Mesothelial cell of epicardium (in vitro differentiated cells): ENCODE measurements at regions not wholly inside any gene's neighbourhood (a gene's known extent, or its start where the extent isn't known, plus 50 kb on each side); places are given as distances from the start of the nearest gene placed in this dataset.

Experiments
- DNase-seq, 2 experiments: peaks; one replicate each; pipeline ENCODE4 v3.0.0; 2021; ENCODE audit warnings: low spot score in 2 of 2; ENCODE audit not compliant: unreplicated experiment in 2 of 2
- H3K27ac Mint-ChIP-seq: 2 replicates; pipeline ENCODE4 v1.8.0; 2021; ENCODE audit warnings: mixed read lengths
- H3K27me3 Mint-ChIP-seq: 2 replicates; pipeline ENCODE4 v1.8.0; 2021; ENCODE audit warnings: low read depth, mixed read lengths
- H3K36me3 Mint-ChIP-seq: 2 replicates; pipeline ENCODE4 v1.8.0; 2021; ENCODE audit warnings: mixed read lengths
- H3K4me1 Mint-ChIP-seq: 2 replicates; pipeline ENCODE4 v1.8.0; 2021; ENCODE audit warnings: mixed read lengths
- H3K4me3 Mint-ChIP-seq: 2 replicates; pipeline ENCODE4 v1.8.0; 2021; ENCODE audit warnings: mild to moderate bottlenecking, moderate library complexity, mixed read lengths
- H3K9me3 Mint-ChIP-seq: 2 replicates; pipeline ENCODE4 v1.8.0; 2021; ENCODE audit warnings: mixed read lengths
- TF ChIP-seq, protein P1 (sequence below): fragments of 200-600 bp; sonication (generic); IDR thresholded peaks from one replicate; pipeline ENCODE4 v1.5.0; 2021; ENCODE audit warnings: antibody characterized with exemption; ENCODE audit not compliant: unreplicated experiment

DNA sequence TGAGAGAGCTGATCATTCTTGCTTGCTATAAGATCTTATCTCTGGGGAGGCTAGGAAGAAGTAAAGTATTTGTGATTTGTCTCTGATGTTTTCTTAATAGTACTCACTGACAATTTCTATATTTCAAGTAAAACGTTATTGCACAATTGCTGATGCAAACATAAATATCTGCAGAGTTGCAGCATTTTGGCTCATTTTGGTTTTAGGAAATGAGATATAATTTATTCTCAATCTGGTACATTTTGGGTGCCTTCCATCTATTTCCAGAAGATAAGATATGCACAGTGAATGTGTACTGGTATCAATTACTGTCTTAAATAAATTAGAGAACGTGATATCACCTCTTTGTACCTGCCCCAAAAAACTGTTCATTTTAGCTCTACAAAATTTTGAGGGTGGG, 1431.5 kb downstream of the BRINP3 start:
- Mint-ChIP-seq H3K4me1 (no peaks in the 10 kb centered on the region), H3K4me3 (no peak overlapping the region), H3K27me3 (peaks cover 3% of the 10 kb centered on the region), H3K27ac (no peak overlapping the region), H3K9me3 (no peaks in the 10 kb centered on the region), H3K36me3 (no peaks in the 10 kb centered on the region)
- TF ChIP-seq, protein P1, sequence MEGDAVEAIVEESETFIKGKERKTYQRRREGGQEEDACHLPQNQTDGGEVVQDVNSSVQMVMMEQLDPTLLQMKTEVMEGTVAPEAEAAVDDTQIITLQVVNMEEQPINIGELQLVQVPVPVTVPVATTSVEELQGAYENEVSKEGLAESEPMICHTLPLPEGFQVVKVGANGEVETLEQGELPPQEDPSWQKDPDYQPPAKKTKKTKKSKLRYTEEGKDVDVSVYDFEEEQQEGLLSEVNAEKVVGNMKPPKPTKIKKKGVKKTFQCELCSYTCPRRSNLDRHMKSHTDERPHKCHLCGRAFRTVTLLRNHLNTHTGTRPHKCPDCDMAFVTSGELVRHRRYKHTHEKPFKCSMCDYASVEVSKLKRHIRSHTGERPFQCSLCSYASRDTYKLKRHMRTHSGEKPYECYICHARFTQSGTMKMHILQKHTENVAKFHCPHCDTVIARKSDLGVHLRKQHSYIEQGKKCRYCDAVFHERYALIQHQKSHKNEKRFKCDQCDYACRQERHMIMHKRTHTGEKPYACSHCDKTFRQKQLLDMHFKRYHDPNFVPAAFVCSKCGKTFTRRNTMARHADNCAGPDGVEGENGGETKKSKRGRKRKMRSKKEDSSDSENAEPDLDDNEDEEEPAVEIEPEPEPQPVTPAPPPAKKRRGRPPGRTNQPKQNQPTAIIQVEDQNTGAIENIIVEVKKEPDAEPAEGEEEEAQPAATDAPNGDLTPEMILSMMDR, result no peak
- no peak for DNase-seq

DNA sequence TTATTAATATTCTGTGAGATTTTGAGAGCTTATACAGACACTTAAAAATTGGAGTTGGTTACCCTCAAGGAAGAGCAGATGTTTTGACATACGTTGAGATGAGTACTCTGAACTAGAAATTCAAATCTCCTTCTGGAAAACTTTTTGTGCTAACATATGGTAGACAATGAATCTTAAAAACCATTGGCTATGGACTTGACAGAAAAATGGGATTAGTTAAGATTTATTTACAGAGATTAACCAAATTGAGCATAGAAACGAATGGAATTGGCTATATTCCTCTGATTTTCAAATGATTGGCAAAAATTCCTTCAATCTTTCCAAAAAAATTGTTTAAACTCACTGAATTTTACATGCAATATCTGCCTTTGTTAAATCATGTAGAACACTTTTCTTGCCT, 1392.9 kb downstream of the BRINP3 start:
- DNase-seq, result no peak
- TF ChIP-seq, protein P1, result no peak
- Mint-ChIP-seq H3K4me3 (no peak overlapping the region), H3K9me3 (no peaks in the 10 kb centered on the region), H3K27ac (no peak overlapping the region), H3K4me1 (no peaks in the 10 kb centered on the region), H3K36me3 (no peaks in the 10 kb centered on the region), H3K27me3 (peaks cover 9% of the 10 kb centered on the region)

DNA sequence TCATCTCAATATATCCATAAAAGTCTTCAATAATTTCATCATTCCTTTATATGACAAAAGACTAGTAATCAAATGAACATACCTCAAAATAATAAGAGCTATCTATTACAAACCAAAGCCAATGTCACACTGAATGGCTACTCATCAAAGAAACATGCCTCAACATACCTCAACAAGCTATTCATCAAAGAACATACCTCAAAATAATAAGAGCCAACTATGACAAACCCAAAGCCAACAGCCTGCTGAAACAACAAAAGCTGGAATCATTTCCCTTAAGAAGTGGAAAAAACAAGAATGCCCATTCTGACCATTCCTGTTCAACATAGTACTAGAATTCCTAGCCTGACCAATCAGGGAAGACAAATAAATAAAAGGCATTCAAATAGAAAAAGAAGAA, 1373.7 kb downstream of the BRINP3 start:
- H3K4me3 Mint-ChIP-seq, result no peak overlapping the region
- H3K4me1 Mint-ChIP-seq, result no peaks in the 10 kb centered on the region
- peaks cover 31% of the 10 kb centered on the region for H3K9me3 Mint-ChIP-seq
- H3K27ac Mint-ChIP-seq, result no peak overlapping the region
- no peak for DNase-seq
- TF ChIP-seq, protein P1, result no peak
- H3K27me3 Mint-ChIP-seq, result peaks cover 14% of the 10 kb centered on the region
- H3K36me3 Mint-ChIP-seq, result no peaks in the 10 kb centered on the region

DNA sequence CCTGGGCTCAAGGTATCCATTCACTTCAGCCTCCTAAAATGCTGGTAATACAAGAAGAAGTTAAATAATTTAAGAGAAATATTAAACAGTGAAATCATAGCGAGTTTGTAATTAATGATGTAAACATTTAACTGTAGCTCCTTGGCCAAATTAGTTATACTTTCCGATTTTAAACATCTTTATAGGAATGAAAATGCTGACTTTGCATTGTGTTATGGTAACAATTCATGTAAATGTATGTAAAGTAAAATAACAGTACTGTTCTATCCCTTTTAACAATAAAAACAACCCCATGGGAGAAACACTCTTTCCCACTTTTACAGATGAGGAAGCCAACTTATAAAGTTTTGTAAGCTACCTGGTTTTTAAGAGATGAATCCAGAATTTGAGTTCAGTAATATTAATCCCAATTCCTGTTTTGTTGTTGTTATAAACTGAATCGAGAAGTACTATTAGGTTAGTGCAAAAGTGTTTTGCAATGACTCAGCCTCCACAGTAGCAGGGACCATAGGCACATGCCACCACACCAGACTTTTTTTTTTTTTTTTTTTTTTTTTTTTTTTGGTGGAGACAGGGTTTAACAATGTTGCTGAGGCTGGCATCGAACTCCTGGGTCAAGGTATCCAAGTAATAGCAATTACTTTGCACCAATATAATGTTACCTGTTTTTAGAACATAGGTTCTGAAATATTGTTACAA, 1360.4 kb downstream of the BRINP3 start:
- no peaks in the 10 kb centered on the region for H3K36me3 Mint-ChIP-seq
- no peak for DNase-seq
- peaks cover 9% of the 10 kb centered on the region for H3K27me3 Mint-ChIP-seq
- no peak overlapping the region for H3K27ac Mint-ChIP-seq
- no peaks in the 10 kb centered on the region for H3K9me3 Mint-ChIP-seq
- no peak overlapping the region for H3K4me3 Mint-ChIP-seq
- peaks cover 3% of the 10 kb centered on the region for H3K4me1 Mint-ChIP-seq
- TF ChIP-seq, protein P1, result no peak

DNA sequence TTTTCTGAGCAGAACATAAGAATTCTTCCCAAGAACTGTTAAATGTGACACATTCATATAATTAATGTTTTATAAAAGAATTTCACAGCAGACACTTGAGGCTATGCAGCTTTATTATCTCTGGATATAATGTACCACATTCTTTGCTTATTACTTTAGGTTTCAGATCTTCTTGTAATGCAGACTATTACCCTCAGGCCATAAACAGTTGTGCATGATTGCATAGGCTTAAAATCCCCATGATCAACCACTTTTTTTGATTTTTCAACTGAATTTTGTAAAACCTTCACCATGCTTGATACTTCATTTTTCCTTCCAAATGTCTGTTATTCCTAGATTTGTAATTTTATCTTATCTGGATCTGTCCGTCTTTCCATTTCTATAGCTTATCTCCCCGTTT, 1355.7 kb downstream of the BRINP3 start:
- Mint-ChIP-seq H3K36me3 (no peaks in the 10 kb centered on the region), H3K4me1 (peaks cover 7% of the 10 kb centered on the region), H3K9me3 (peaks cover 8% of the 10 kb centered on the region), H3K27me3 (no peaks in the 10 kb centered on the region), H3K4me3 (no peak overlapping the region), H3K27ac (no peak overlapping the region)
- no peak for DNase-seq
- TF ChIP-seq, protein P1, result no peak
